ENCODE measurements at regions not wholly inside any gene's neighbourhood (a gene's known extent, or its start where the extent isn't known, plus 50 kb on each side); places are given as distances from the start of the nearest gene placed in this dataset.

GRCh38 chr10:10800961-10801360 is 216.7 kb upstream of the CELF2 start (continued):
- no peak for TF ChIP-seq REST (IDR thresholded peaks at IDR 0.05)

- H3K4me3 ChIP-seq = no peak overlapping the region
- no peak overlapping the region for H3K4me2 ChIP-seq
- H3K4me1 ChIP-seq = no peaks in the 10 kb centered on the region
- DNase-seq (ENCODE audit: low read depth in 1 of 2, low spot score in 1 of 2) (no peak), ATAC-seq (no peak), FAIRE-seq (no peak)
- POLR2A ChIA-PET = no interaction called here
- H3K9me3 ChIP-seq = peaks cover 4% of the 10 kb centered on the region; the same call in 1 of the 3 replicates
- CTCF ChIA-PET = interaction anchor here (0.6 kb wide), 1 partner anchor 756 kb away, joined by 3 read pairs; no protein-coding TSS in a partner anchor
- WGBS (ENCODE audit: missing lambda C conversion rate) = 0% methylated on average over 1 of the region's 1 CpG
- TF ChIP-seq HEYL (CRISPR knock-in tag; IDR thresholded peaks at IDR 0.05) (no peak), ZNF302 (CRISPR knock-in tag; IDR thresholded peaks at IDR 0.05) (no peak), KDM5A (IDR thresholded peaks at IDR 0.05) (no peak), FOSL2 (IDR thresholded peaks at IDR 0.05) (no peak), FOSL2 (CRISPR knock-in tag; IDR thresholded peaks at IDR 0.05) (no peak), NFE2L2 (conservative IDR thresholded peaks at IDR 0.05; ENCODE audit: low read length) (no peak), RARB (CRISPR knock-in tag; IDR thresholded peaks at IDR 0.05) (no peak), EP300 (IDR thresholded peaks at IDR 0.05) (no peak)
- no peak overlapping the region for H3K27ac ChIP-seq
These were observed 214.4 kb upstream of the CELF2 start for GRCh38 chr10:10803278-10803677.

- no peak for DNase-seq (ENCODE audit: low read depth in 1 of 2, low spot score in 1 of 2)
- no peak for FAIRE-seq
- peak; percentile 62 for TF ChIP-seq MAFK (IDR thresholded peaks at IDR 0.05; ENCODE audit: partially characterized antibody)
- TF ChIP-seq REST (IDR thresholded peaks at IDR 0.05) = no peak
- no peak for TF ChIP-seq HDAC2 (IDR thresholded peaks at IDR 0.05)
- H3K27ac ChIP-seq = no peak overlapping the region
- ChIA-PET POLR2A (no interaction called here), CTCF (no interaction called here)
- peaks cover 4% of the 10 kb centered on the region; the same call in 1 of the 3 replicates for H3K9me3 ChIP-seq
- H3K4me3 ChIP-seq = no peak overlapping the region
- H3K4me1 ChIP-seq = no peaks in the 10 kb centered on the region
- no peak overlapping the region for H3K4me2 ChIP-seq
- no peak for ATAC-seq
These were observed 213.6 kb upstream of the CELF2 start for GRCh38 chr10:10804061-10804460.

- Histone ChIP-seq H3K9me3 (0 out of 3 replicates have a peak, but pooled peaks cover 4% of the 10 kb centered on the region), H3K27ac (no peak overlapping the region), H3K4me1 (no peaks in the 10 kb centered on the region), H3K4me2 (no peak overlapping the region), H3K4me3 (no peak overlapping the region)
- ChIA-PET CTCF (no interaction called here), POLR2A (no interaction called here)
- DNase-seq (ENCODE audit: low read depth in 1 of 2, low spot score in 1 of 2) = peak in 1 of 2 experiments; percentile 4
- ATAC-seq = no peak
- FAIRE-seq = no peak
- WGBS (ENCODE audit: missing lambda C conversion rate) = 13% methylated on average over 7 of the region's 7 CpGs
- no peak for TF ChIP-seq USF2 (IDR thresholded peaks at IDR 0.05)
- no peak for TF ChIP-seq BCL3 (IDR thresholded peaks at IDR 0.05)
- no peak for TF ChIP-seq NFE2L2 (conservative IDR thresholded peaks at IDR 0.05; ENCODE audit: low read length)
- TF ChIP-seq HOXB13 (CRISPR knock-in tag; IDR thresholded peaks at IDR 0.05; ENCODE audit: low read depth) = no peak
- no peak for TF ChIP-seq NPAS2 (CRISPR knock-in tag; IDR thresholded peaks at IDR 0.05; ENCODE audit: borderline replicate concordance)
- no peak for TF ChIP-seq CHD2 (IDR thresholded peaks at IDR 0.05; ENCODE audit: low read length, partially characterized antibody)
- no peak for TF ChIP-seq JUN (IDR thresholded peaks at IDR 0.05)
- no peak for TF ChIP-seq NR3C1 (IDR thresholded peaks at IDR 0.05)
- no peak for TF ChIP-seq CTCF (IDR thresholded peaks at IDR 0.05)
- no peak for TF ChIP-seq SMC3 (IDR thresholded peaks at IDR 0.05)
- no peak for TF ChIP-seq ZSCAN20 (CRISPR knock-in tag; IDR thresholded peaks at IDR 0.05)
These were observed 212.5 kb upstream of the CELF2 start for GRCh38 chr10:10804998-10805740.
